ENCODE measurements at regions not wholly inside any gene's neighbourhood (a gene's known extent, or its start where the extent isn't known, plus 50 kb on each side); places are given as distances from the start of the nearest gene placed in this dataset.
"Not testable (repeated sequence)": the region's sequence is repeated elsewhere in the genome, so short reads cannot be mapped to it uniquely, and the experiment has no call there.

DNA sequence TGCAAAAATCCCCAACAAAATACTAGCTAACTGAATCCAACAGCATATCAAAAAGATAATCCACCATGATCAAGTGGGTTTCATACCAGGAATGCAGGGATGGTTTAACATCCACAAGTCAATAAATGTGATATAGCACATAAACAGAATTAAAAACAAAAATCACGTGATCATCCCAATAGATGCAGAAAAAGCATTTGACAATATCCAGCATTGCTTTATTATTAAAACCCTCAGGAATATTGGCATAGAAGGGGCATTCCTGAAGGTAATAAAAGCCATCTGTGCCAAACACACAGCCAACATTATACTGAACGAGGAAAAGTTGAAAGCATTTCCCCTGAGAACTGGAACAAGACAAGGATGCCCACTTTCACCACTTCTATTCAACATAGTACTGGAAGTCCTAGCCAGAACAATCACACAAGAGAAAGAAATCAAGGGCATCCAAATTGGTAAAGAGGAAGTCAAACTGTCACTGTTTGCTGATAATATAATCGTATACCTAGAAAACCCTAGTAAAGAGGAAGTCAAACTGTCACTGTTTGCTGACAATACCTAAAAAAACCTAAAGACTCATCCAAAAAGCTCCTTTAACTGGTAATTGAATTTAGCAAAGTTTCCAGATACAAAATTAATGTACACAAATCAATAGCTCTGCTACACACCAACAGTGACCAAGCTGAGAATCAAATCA, 109.8 kb downstream of the RNASET2 start:
- in situ Hi-C loops (cut with MboI; ENCODE audit: low sequenced_read_pairs): not testable (repeated sequence)

GRCh38 chr6:166842607-166843006, 113.7 kb downstream of the RNASET2 start:
- in situ Hi-C loops (cut with MboI; ENCODE audit: low sequenced_read_pairs): no loop called here

DNA sequence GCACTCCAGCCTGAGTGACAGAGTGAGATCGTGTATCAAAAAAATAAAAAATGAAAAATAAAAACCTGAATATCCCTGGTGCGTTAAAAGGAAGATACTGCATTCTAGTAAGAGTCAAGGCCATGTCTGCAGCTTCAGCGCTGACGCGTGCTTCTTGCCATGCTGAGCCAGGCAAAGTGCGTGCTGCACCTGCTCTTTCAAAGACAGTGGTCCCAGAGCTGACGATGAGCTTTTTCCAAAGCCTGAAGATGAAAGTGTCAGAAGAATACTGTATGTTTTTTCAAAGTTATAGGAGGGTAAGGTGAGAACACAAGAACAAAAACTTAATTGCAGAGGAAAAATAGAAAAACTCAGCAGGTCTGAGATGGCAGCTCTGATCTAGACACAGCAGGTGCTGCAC, 115.1 kb downstream of the RNASET2 start:
- in situ Hi-C loops (cut with MboI; ENCODE audit: low sequenced_read_pairs): no loop called here

- in situ Hi-C loops (cut with MboI; ENCODE audit: low sequenced_read_pairs): no loop called here
These were observed 116.8 kb downstream of the RNASET2 start for GRCh38 chr6:166839569-166839968.

GRCh38 chr6:166838987-166839386, 117.4 kb downstream of the RNASET2 start:
- in situ Hi-C loops (cut with MboI; ENCODE audit: low sequenced_read_pairs): no loop called here

DNA sequence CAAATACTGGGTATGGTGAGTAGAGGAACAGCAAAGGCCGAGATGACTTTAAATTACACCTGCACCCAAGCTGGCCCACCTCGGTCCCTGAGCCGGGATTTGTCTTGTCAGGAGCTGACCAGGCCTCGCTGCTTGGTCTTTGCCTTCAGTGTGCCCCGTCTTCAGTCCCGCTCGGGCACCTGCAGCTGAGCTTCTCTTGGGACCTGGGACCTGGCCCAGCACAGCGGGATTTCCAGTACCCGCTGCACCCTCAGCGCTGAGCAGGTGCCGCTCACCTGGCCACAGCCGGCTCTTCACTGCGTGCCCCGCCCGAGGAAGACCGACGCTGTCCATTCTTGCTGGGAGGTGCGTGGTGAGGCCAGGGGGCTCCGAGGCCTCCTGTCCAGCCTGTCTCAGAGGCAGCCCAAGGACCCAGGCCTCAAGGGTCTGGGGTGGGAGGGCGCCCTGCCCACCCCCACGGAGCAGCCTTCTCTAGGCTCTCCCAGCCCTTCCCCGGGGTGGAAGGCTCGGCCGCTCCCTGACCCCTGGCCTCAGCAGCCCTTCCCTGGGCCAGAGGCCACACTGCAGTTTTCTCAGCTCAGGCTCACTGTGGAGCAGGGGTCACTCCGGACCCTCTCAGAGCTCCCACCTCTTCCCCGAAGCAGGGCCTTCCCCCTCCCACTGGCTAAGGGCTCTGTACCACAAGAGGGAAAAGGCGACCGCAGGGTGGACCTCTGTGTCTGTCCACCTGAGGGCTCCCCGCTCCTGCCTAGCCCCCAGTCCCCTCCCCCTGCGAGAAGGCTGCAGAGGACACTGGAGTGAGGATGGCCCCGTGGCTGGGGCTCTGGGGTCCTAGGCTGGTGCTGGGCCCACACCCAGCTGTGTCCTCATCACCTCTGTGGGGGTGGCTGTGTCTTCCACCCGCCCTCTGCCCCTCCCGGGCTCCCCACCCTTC, 119.3 kb downstream of the RNASET2 start:
- in situ Hi-C loops (cut with MboI; ENCODE audit: low sequenced_read_pairs): no loop called here

- in situ Hi-C loops (cut with MboI; ENCODE audit: low sequenced_read_pairs): no loop called here
These were observed 122.3 kb downstream of the RNASET2 start for GRCh38 chr6:166834049-166834448.

DNA sequence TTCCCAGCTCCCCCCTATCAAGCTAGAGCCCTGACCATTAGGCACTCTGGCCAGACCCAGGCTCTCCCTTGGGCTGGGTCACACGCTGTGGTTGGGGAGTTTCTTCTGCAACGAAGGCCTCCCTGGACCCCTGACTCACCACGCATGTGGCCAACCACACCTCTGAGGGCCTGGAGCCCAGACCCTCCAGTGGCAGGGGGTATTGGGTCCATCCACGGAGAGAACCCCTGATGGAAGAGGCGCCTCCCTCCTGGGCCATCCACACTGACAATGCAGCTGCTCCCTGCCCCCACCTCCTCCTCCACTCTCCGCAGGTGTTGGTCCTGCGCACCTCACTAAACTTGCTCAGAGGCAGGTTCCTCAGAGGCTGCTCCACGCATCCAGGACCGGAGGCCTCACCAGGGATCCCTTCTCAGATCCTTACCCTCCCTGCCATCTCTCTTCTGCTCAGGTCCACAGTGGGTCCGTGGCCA, 125.4 kb downstream of the RNASET2 start:
- in situ Hi-C loops (cut with MboI; ENCODE audit: low sequenced_read_pairs): no loop called here

- in situ Hi-C loops (cut with MboI; ENCODE audit: low sequenced_read_pairs): no loop called here
These were observed 126.0 kb downstream of the RNASET2 start for GRCh38 chr6:166830185-166830890.

DNA sequence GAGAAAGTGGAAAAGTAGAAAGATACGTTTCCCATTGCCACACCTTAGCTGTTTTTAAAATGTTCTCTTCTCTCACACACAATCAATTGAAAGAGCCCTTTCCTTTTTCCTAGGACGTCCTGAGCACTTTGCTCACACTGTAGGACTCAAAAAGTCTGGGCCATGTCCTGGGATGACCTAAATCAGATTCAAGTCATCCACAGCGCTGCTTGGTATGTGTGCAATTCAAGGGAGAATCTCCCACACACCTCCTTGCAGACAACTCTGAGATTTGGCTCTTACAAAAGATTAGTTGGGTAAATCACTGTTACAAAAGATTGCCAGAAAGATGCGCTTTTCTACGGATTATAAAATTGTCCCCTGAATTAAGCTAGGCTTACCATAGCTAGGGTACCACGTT, 130.1 kb downstream of the RNASET2 start:
- in situ Hi-C loops (cut with MboI; ENCODE audit: low sequenced_read_pairs): no loop called here

- in situ Hi-C loops (cut with MboI; ENCODE audit: low sequenced_read_pairs): no loop called here
These were observed 130.7 kb downstream of the RNASET2 start for GRCh38 chr6:166825553-166826145.

GRCh38 chr6:166824880-166825250, 131.5 kb downstream of the RNASET2 start:
- in situ Hi-C loops (cut with MboI; ENCODE audit: low sequenced_read_pairs): no loop called here

GRCh38 chr6:166824146-166824879, 132.0 kb downstream of the RNASET2 start:
- in situ Hi-C loops (cut with MboI; ENCODE audit: low sequenced_read_pairs): no loop called here

- in situ Hi-C loops (cut with MboI; ENCODE audit: low sequenced_read_pairs): no loop called here
These were observed 133.7 kb downstream of the RNASET2 start for GRCh38 chr6:166822609-166823008.

GRCh38 chr6:166820483-166820882, 135.9 kb downstream of the RNASET2 start:
- in situ Hi-C loops (cut with MboI; ENCODE audit: low sequenced_read_pairs): no loop called here

- in situ Hi-C loops (cut with MboI; ENCODE audit: low sequenced_read_pairs): no loop called here
These were observed 136.3 kb downstream of the RNASET2 start for GRCh38 chr6:166820070-166820469.

DNA sequence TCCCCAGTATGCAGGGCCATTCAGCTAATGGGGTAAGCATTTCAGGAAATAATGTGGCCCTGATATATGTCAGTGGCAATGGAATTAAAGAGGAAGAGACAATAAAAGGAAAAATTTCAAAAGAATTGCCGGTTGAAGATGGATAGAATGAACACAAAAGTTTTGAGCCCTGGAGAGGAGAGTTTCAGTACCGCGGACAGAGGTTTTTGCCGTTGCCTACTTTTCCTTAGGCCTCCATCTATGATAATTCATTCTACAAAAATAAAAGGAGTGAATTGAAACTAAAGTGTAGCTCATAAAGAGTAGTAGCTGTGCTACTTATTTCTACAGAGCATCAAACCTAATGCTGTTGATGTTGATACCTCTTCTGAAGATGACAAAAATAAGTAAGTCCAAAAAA, 140.7 kb downstream of the RNASET2 start:
- in situ Hi-C loops (cut with MboI; ENCODE audit: low sequenced_read_pairs): no loop called here

DNA sequence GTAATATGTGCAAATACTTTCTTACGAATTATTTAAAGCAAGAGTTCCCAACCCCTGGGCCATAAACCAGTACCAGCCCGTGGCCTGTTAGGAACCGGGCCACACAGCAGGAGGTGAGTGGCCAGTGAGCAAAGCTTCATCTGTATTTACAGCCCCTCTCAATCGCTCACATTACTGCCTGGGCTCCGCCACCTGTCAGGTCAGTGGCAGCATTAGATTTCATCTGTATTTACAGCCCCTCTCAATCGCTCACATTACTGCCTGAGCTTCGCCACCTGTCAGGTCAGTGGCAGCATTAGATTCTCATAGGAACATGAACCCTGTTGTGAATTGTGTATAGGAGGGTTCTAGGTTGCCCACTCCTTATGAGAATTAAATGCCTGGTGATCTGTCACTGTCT, 142.0 kb downstream of the RNASET2 start:
- in situ Hi-C loops (cut with MboI; ENCODE audit: low sequenced_read_pairs): no loop called here

DNA sequence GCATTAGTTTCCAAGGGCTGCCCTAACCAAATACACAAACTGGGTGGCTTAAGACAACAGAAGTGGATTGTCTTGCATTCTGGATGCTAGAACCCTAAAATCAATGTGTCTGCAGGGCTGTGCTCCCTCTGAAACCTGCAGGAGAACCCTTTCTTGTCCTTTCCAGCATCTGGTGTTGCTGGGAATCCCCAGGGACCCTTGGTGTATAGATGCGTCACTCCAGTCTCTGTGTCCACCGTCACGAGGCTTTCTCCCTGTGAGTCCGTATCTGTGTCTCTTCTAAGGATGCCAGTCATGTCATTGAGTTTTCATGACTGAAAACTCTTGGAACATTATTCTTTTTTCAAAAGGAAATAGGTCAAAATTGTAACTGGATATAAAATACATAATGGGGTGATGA, 142.9 kb downstream of the RNASET2 start:
- in situ Hi-C loops (cut with MboI; ENCODE audit: low sequenced_read_pairs): no loop called here

- in situ Hi-C loops (cut with MboI; ENCODE audit: low sequenced_read_pairs): no loop called here
These were observed 145.5 kb downstream of the RNASET2 start for GRCh38 chr6:166810864-166811263.

Data from HL-60/S4 treated with retinoic acid at 250 ng/mL for 4 days and 3 days (cell line).